DMS153 (cell line): ENCODE measurements at regions not wholly inside any gene's neighbourhood (a gene's known extent, or its start where the extent isn't known, plus 50 kb on each side); places are given as distances from the start of the nearest gene placed in this dataset.

ENCODE experiments used
- DNase-seq: peaks from one replicate; lab custom pipeline; 2025; lab: John Stamatoyannopoulos, UW

DNA sequence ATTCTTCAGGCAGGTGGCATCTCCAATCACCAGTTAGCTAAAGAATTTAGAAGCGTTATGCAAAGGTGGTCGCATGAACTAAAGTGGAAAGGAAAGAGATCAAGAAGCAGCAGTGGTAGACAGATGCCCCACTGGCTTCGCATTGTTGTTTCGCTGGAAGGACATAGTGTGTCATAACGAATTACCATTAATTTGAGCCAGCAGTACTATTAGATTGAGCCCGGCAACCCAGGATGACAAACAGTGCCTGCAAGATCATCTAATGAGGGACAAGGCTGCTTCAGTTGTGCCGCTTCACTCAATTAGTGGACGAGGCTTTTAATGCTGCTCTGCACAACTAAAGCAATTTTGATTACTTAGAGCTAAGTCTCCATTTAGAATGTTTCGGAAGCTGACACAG lies 274.5 kb upstream of the SOX5 start:
- no peak for DNase-seq

DNA sequence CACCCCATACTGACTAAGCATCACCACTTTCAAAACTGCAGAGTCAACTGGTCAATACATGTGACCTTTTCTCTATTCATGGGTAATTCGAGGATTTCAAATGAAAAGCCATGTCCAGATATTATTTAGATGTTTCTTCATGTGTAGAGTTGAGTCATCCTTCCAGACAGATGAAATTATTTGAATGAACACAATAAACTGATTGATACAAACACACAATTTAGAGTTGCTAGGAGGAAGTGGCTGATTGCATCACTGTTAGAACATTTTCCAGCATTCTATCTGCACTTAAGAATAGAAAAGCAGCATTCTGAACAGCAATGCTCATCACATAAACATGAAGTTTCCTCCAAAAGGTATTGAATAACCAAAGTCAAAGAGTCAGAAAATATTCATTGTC lies 273.5 kb upstream of the SOX5 start:
- no peak for DNase-seq

- peak; percentile 91 for DNase-seq
Observed at GRCh38 chr12:24212496-24212895, 263.0 kb upstream of the SOX5 start.

GRCh38 chr12:24206621-24207020 lies 257.2 kb upstream of the SOX5 start:
- peak; percentile 67 for DNase-seq

GRCh38 chr12:24201258-24201970 lies 251.9 kb upstream of the SOX5 start:
- no peak for DNase-seq

- no peak for DNase-seq
Observed at GRCh38 chr12:24200010-24200409, 250.5 kb upstream of the SOX5 start.

GRCh38 chr12:24198936-24199671 lies 249.6 kb upstream of the SOX5 start:
- no peak for DNase-seq

GRCh38 chr12:24198070-24198469 lies 248.6 kb upstream of the SOX5 start:
- no peak for DNase-seq

DNA sequence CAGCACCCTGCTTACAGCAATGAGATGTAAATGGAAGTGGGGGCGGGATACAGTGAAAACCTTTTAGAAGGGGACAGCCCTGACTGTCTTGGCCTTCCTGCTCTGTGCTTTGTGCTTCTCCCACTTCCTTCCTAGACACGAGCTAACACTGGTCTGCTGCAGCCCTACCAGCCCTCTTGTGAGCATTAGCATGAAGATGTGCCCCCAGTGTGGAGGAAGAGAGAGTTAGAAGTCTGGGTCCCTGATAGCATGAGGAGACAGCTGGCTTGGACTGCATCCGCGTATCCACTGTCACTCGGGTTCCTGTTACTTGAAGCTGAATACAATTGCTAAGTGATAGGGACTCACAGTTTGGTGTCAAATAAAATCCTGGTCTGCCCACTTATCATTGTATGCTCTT lies 248.1 kb upstream of the SOX5 start:
- no peak for DNase-seq

GRCh38 chr12:24195063-24195462 lies 245.6 kb upstream of the SOX5 start:
- DNase-seq = no peak

DNA sequence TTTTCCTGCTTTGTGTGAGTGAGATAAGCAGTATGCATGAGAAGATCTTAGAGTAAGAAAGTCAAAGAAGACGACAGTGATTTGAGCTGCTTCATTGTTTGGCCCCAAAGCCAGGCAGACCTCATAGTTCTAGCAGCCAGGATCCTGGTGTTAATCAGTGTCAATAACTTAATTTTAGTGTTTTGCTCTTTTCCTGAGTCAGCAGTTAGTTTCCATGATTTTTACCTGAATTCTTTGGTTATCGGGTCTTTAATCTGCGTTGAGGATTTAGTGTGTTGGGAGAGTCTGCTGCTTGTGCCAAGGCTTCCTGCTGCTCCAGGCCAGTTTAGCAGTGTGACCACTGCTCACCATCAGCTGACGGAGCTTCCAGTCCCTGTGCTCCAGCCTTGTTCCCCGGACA lies 241.6 kb upstream of the SOX5 start:
- DNase-seq = no peak

- no peak for DNase-seq
Observed at GRCh38 chr12:24185782-24186181, 236.3 kb upstream of the SOX5 start.

DNA sequence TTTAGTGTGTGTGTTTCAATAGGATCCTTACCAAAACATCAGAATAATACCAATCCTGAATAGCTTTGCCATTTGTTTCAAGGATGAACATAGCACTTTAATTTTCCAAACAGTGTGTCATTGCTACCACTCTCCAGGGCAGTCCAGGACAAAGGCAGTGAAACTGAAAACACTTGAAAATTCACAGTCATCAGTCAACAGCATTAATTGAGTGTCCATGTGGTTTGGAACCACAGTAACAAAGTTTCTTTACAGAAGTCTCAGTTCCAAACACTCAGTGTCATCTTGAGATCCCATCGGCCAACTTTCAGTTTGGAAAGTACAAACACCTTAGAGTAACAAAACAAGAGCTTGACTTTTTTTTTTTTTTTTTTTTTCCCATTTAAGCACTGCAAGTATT lies 228.4 kb upstream of the SOX5 start:
- DNase-seq = peak; percentile 11

- no peak for DNase-seq
Observed at GRCh38 chr12:24175929-24176328, 226.5 kb upstream of the SOX5 start.

GRCh38 chr12:24175284-24175683 lies 225.8 kb upstream of the SOX5 start:
- DNase-seq = no peak

DNA sequence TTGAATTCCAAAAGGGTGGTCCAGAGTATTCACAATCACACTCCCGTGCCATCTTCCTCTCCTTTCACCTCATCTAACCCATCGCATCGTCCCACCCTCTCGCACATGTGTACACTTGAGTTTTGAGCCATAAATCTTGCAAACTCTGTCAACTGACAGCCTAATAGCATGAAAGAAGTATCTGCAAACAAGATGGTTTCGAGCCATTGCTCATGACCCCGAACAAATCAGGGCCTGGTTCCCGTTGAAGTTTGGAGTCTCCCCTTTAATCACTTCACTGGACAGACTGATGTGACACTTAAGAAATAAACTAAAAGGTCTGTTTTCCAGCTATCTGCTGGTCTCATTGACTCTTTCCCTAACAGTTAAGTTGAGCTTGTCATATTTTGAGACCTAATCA lies 223.6 kb upstream of the SOX5 start:
- peak; percentile 18 for DNase-seq

- no peak for DNase-seq
Observed at GRCh38 chr12:24172773-24173066, 223.2 kb upstream of the SOX5 start.

GRCh38 chr12:24172031-24172772 lies 222.7 kb upstream of the SOX5 start:
- no peak for DNase-seq

DNA sequence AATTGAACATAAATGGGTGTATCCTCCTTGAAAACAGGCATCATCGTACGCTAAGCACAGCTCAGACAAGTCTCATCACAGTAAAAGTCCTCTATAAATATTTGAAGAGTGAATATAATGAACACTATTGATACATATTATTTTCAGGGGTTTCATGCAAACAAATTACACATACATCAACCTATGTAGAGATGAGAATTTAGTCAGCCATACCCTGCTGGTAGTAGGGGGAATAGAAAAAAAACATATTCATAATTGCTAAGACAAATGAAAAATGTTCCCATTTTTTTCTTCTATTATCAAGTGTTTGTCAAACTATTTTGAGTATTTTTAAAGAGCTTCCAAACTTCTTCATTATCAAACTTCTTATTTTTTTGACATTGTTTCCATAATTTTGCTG lies 205.6 kb upstream of the SOX5 start:
- DNase-seq = no peak

- no peak for DNase-seq
Observed at GRCh38 chr12:24153079-24153478, 203.6 kb upstream of the SOX5 start.

DNA sequence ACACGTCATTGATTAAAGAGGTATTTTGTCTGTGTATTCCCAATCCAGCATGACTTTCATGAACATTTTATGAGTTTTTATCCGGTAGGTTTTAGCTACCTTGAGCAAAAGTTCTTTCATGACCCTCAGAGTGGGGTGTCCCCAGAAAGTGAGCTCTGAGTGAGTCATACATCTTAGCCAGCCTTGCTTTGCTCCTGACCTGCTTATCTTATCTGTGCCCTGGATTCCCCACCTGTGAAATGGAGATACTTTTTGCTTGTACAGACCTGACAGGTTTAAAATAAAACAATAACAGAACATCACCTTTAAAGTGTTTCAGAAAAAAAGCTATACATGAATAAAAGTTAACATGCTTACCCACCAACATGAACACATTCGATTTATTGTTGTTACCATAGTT lies 202.8 kb upstream of the SOX5 start:
- no peak for DNase-seq

GRCh38 chr12:24143928-24144327 lies 194.5 kb upstream of the SOX5 start:
- no peak for DNase-seq

GRCh38 chr12:24139035-24139434 lies 189.6 kb upstream of the SOX5 start:
- no peak for DNase-seq
